GM06990 (cell line): ENCODE measurements at regions not wholly inside any gene's neighbourhood (a gene's known extent, or its start where the extent isn't known, plus 50 kb on each side); places are given as distances from the start of the nearest gene placed in this dataset.

Experiments used
- DNase-seq: peaks from one replicate; pipeline ENCODE4 v3.0.0-alpha.2; 2011; ENCODE audit not compliant: insufficient read length; ENCODE audit errors: extremely low read depth
- H3K27me3 ChIP-seq: replicated peaks from 2 replicates; pipeline ENCODE4 v1.6.0; 2011; ENCODE audit warnings: low read length; ENCODE audit not compliant: control insufficient read depth, insufficient read depth
- H3K36me3 ChIP-seq: 2 replicates; pipeline ENCODE4 v1.5.1; 2011; ENCODE audit warnings: low read length; ENCODE audit not compliant: control insufficient read depth, insufficient read depth
- H3K4me3 ChIP-seq: replicated peaks from 2 replicates; pipeline ENCODE4 v1.5.1; 2011; ENCODE audit warnings: low read depth, mild to moderate bottlenecking, control low read depth, low read length
- TF ChIP-seq, protein P1 (sequence below): IDR thresholded peaks from 2 replicates; pipeline ENCODE4 v1.5.1; 2011; ENCODE audit warnings: low read length, control low read depth, mild to moderate bottlenecking, inconsistent platforms; ENCODE audit not compliant: insufficient read depth, poor library complexity, severe bottlenecking

DNA sequence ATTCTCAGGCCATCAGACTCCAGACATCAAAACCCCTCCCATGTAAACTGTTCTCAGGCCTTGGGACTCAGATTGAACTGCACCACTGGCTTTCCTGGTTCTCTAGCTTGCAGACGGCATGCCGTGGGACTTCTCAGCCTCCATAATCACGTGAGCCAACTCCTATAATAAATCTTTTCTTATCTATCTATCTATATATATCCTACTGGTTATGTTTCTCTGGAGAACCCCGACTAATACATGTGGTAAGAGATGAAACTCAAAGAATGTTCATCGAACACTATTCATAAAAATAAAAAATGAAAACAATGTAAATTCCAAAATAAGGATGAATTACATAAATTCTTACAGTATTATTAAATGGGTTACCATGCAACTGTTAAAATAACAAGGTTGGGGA lies 84.5 kb upstream of the NTRK3 start:
- DNase-seq, result no peak
- TF ChIP-seq, protein P1, sequence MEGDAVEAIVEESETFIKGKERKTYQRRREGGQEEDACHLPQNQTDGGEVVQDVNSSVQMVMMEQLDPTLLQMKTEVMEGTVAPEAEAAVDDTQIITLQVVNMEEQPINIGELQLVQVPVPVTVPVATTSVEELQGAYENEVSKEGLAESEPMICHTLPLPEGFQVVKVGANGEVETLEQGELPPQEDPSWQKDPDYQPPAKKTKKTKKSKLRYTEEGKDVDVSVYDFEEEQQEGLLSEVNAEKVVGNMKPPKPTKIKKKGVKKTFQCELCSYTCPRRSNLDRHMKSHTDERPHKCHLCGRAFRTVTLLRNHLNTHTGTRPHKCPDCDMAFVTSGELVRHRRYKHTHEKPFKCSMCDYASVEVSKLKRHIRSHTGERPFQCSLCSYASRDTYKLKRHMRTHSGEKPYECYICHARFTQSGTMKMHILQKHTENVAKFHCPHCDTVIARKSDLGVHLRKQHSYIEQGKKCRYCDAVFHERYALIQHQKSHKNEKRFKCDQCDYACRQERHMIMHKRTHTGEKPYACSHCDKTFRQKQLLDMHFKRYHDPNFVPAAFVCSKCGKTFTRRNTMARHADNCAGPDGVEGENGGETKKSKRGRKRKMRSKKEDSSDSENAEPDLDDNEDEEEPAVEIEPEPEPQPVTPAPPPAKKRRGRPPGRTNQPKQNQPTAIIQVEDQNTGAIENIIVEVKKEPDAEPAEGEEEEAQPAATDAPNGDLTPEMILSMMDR, result no peak
- no peaks in the 10 kb centered on the region for H3K36me3 ChIP-seq
- no peak overlapping the region for H3K4me3 ChIP-seq
- H3K27me3 ChIP-seq, result no peaks in the 10 kb centered on the region

DNA sequence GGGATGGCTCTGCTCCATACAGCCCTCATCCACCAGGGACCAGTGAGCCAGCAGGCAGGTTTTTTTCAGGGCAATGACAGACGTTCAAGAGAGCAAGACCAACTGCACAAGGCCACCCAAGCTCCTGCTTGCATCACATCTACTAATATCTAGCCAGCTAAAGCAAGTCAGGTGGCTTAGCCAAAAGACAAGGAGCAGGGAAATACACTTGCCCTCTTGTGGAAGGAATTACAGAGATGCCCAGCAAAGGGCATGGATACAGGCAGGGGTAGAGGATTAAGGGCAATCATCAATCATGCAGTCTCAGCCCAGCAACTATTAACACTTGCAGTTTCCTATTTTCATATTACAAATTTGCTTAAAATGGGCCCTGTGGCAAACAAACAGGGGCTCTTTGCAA lies 81.5 kb upstream of the NTRK3 start:
- TF ChIP-seq, protein P1, result no peak
- no peak overlapping the region for H3K4me3 ChIP-seq
- no peaks in the 10 kb centered on the region for H3K36me3 ChIP-seq
- H3K27me3 ChIP-seq, result no peaks in the 10 kb centered on the region
- DNase-seq, result no peak

DNA sequence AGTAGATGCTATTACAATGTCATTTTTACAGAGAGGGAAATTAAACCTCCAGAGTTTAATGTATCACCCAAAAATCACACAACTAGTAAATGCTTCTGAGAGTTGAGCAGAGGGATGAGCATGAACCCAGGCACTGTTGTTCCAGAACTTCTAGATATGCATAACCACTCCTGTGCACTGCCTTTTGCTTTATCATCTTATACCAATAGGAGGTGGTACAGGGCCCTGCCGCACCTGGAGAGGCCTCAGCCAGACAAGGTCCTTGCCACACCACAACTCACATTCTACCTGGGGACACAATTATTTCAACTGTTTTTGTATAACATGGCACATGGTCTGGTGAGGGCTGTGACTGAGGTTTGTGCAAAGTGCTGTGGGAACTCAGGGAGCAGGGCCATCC lies 78.5 kb upstream of the NTRK3 start:
- no peaks in the 10 kb centered on the region for H3K36me3 ChIP-seq
- DNase-seq, result no peak
- TF ChIP-seq, protein P1, result no peak
- no peaks in the 10 kb centered on the region for H3K27me3 ChIP-seq
- H3K4me3 ChIP-seq, result no peak overlapping the region

- TF ChIP-seq, protein P1, result no peak
- DNase-seq, result no peak
- no peaks in the 10 kb centered on the region for H3K27me3 ChIP-seq
- no peaks in the 10 kb centered on the region for H3K36me3 ChIP-seq
- no peak overlapping the region for H3K4me3 ChIP-seq
Observed at GRCh38 chr15:88334436-88334835, 77.9 kb upstream of the NTRK3 start.

- H3K27me3 ChIP-seq, result no peaks in the 10 kb centered on the region
- no peaks in the 10 kb centered on the region for H3K36me3 ChIP-seq
- DNase-seq, result peak; percentile 14
- TF ChIP-seq, protein P1, result peak; percentile 78
- H3K4me3 ChIP-seq, result no peak overlapping the region
Observed at GRCh38 chr15:88331291-88331690, 74.8 kb upstream of the NTRK3 start.

DNA sequence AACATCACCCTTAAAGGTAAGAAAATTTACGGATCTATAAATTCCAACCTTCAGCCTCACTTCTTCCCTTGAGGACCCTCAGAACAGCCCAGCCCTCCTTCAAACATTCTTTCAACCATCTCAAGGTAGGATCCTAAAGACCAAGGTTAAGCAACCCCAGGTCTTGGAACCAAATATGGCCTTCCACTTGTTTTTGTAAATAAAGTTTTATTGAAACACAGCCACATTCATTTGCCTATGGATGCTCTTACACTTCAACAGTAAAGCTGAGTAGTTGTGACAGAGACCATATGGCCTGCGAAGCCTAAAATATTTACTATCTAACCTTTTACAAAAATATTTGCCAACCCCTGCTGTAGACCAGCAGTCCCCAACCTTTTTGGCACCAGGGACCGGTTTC lies 70.4 kb upstream of the NTRK3 start:
- Histone ChIP-seq H3K36me3 (no peaks in the 10 kb centered on the region), H3K4me3 (no peak overlapping the region), H3K27me3 (no peaks in the 10 kb centered on the region; the same call in 1 of the 2 replicates)
- no peak for DNase-seq
- TF ChIP-seq, protein P1, result no peak
